GDM1 (cell line): ENCODE measurements at regions not wholly inside any gene's neighbourhood (a gene's known extent, or its start where the extent isn't known, plus 50 kb on each side); places are given as distances from the start of the nearest gene placed in this dataset.
"Not testable (repeated sequence)": the region's sequence is repeated elsewhere in the genome, so short reads cannot be mapped to it uniquely, and the experiment has no call there.

Experiments used
- DNase-seq: peaks from one replicate; lab custom pipeline; 2025; lab: John Stamatoyannopoulos, UW

DNA sequence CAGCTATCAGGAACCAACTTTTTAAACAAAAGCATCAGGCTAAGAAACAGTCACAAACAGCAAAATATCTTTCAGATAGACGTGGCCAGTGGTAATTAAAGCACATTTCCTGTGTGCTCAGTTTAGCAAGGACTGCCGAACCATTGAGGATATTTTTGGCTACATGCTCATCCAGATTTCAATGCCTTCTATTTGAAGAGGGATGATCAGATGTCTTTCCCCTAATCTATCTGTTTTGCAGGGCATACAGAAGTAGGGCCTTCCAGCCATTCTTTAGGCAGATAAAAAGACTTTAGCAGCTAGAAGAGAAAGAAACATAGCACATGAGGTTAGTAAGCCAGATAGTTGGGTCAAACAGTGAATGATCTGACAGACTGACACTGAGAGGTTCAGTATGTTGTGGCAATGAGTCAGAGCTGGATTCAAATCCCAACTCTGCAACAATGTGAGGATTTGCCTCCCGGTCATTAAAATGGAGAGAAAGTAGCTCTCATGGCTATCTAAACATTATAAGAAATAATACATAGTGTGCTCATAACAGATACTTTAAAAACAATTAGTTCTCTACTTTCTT lies 100.0 kb upstream of the PRKG2 start:
- DNase-seq = no peak

DNA sequence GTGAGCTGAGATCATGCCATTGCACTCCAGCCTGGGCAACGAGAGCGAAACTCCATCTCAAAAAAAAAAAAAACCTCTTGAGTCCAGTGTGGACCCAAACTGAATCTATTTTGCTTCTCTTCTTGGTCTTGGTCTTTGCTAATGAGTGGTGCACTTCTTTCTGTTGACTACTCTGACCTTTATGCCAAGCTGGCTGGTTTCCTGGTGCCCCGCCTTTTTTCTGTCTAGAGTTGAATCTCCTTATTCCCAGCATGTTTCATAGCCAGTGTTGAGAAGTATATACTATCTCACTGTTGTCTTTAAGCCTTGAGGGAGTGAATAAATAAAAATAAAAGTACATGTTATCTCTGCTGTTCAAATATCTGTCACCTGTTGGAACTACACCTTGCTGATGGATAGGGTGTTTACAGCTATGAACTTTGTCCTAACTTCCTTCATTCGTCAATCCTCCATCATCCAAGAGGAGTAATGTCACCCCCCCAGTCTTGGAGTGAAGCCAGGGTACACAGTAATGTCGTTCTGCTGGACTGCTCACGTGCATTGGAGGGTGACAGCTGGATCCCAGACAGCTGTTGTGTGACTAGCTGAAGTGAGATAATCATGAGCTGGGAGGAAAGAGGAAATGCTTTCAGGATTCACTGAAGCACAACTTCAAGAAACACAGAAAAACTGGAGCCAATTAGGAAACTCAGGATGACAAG lies 99.3 kb upstream of the PRKG2 start:
- DNase-seq = no peak

DNA sequence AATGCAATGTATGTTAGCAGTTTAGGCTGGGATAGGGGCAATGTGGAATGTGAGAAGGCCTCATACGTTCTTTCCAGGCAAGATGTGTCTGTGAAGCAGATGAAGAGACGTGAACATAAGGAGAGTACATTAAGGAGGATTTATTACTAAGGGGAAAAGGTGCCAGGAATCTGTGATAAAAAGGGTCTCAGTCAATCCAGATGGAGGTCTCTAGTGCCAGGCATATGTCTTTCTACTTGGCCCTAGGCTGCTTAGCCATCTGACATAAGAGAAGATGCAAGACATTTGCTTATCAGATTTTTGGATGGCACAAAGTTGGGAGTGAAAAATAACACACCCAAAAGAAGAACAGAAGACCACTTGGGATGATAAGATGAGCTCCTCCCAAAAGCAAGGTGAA lies 93.0 kb upstream of the PRKG2 start:
- DNase-seq = no peak

DNA sequence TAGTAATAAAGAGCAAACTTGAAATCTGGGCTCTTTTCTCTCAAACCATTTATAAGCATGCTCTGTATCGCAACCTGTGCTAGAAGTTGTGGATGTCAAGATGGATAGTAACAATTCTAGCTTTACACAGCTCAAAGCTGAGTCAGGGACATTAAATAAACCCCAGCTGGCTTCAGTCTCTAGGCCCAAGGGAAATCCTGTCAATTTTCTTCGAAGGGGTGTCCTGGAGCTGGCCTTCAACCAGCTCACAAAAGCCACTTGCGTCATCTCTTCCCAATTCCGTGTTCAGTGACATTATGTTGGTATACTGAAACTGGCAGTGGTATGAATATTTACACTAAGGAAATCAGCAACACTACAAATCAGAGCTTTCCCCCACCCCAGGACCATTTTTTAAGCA lies 89.8 kb upstream of the PRKG2 start:
- DNase-seq = no peak

DNA sequence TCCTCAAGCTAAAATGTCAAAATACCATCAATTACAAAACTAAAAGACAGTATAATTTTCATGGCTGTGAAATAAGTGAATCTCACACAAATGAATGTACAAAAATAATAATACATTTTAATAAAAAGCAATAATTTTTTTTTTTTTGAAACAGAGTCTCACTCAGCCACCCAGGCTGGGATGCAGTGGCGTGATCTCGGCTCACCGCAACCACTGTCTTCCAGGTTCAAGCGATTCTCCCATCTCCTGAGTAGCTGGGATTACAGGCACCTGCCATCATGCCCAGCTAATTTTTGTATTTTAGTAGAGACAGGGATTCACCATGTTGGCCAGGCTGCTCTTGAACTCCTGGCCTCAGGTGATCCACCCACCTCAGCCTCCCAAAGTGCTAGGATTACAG lies 85.3 kb upstream of the PRKG2 start:
- DNase-seq = not testable (repeated sequence)

DNA sequence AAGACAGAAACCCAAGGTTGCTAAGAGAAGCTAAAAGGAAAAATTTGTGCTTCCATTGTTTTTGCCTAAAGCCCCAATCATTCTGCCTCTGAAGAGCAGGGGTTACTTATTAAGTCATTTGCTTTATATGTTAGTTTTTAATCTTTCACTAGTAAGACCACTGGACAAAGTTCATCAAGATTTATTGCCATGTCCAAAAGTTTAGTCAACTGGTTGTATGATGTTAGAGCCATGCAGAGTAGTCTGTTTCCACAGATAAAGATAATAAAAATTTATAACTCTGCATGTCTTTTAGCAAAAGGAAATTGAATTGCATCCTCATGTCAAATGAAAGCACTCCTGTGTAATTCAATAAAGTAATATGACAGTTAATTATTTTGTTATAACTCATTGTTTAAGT lies 75.8 kb upstream of the PRKG2 start:
- DNase-seq = no peak

DNA sequence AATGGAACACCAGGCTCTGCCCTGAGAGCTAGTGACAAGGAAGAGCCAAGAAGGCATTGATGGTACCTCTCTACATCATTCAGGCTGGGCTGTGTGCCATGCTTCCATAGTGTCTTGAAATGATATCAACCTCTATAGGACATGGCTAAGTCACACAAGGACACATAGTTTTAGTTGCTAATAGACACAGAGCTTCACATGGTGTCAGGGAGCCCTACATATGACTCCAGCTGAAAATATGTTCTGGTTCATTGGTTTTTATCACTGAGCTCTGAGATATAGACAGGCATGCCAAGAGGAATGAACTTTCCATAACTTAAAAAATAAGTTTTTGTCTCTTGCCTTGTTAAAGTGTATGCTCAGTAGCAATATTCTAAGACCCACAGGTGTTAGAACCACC lies 72.1 kb upstream of the PRKG2 start:
- no peak for DNase-seq

DNA sequence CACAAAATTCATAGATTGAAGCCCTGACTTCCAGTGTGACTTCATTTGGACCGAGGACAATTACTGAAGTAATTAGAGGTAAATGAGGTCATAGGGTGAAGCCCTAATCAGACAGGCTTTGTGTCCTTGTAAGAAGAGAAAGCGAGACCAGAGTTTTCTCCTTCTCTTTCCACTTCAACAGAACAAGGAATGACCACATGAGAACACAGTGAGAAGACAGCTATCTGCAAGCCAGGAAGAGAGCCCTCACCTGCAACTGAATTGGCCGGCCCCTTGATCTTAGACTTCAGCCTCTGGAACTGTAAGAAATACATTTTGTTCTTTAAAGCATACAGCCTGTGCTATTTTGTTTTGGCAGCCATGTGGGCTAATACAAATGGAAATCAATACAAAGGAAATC lies 67.1 kb upstream of the PRKG2 start:
- DNase-seq = no peak

DNA sequence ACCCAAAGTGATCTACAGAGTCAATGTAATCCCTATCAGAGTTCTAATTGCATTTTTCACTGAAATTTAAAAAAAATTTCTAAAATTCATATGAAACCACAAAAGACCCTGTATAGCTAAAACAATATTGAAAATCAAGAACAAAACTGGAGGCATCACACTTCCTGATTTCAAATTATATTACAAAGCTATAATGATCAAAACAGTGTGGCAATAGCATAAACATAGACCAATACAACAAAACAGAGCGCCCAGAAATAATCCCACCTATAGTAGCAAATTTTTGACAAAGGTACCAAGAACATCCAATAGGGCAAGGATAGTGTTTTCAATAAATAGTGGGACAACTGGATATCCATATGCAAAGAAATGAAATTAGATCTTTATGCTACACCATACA lies 59.4 kb upstream of the PRKG2 start:
- no peak for DNase-seq

DNA sequence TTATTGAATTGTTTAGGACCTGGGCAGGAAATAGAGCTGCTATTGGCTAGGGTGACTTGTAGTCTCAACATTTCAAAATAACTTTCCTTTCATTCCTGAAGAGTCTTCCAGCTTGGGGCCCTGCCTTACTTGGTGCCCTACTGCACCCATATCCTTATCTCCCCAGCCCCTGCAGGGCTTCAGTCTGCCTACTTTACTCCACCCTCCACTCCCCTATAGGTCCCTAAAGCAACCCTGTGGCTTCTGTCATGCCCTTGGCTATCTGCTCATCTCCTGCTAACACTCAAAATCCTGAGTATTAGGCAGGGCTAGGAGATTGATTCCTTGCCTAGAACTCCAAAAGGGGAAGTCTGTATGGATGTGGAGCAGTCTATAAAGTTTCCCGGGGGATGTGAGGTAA lies 57.6 kb upstream of the PRKG2 start:
- DNase-seq = no peak
